T-cell (primary cell): ENCODE measurements at regions not wholly inside any gene's neighbourhood (a gene's known extent, or its start where the extent isn't known, plus 50 kb on each side); places are given as distances from the start of the nearest gene placed in this dataset.

Experiments used
- ATAC-seq, 4 experiments: fragments of 200-7000 bp in 3 of 4; fragments of 150-1000 bp in 1 of 4; cut with Tn5 transposase; replicated peaks in 1 of 4; 1 replicate in 3 of 4; 2 replicates in 1 of 4; pipeline ENCODE4 v1.10.0; 2021; ENCODE audit warnings: moderate library complexity in 3 of 4, mild to moderate bottlenecking in 2 of 4, moderate number of reproducible peaks in 1 of 4
- CTCF ChIA-PET, 2 donors: fragments of 300-600 bp; sonication (Branson Sonifier 250); formaldehyde crosslinking; loops; one replicate each; lab custom pipeline; 2022; ENCODE audit warnings: antibody characterized with exemption in 2 of 2; lab: Charles Lee
- POLR2A ChIA-PET, 2 donors: fragments of 300-600 bp; sonication (Branson Sonifier 250); formaldehyde crosslinking; loops; one replicate each; lab custom pipeline; 2022; ENCODE audit warnings: antibody characterized with exemption in 2 of 2; lab: Charles Lee
- DNase-seq, 35 experiments: peaks; one replicate each; pipeline versions ENCODE4 v3.0.0 to v3.0.0-alpha.2; 2013 to 2023
- H3K27ac ChIP-seq: one replicate; pipeline ENCODE4 v1.5.1; 2013; ENCODE audit warnings: low read length
- H3K27me3 ChIP-seq, 2 experiments: replicated peaks in 1 of 2; 1 replicate in 1 of 2; 2 replicates in 1 of 2; pipeline versions ENCODE4 v1.6.1 to v1.7.0; 2013; ENCODE audit warnings: low read length in 1 of 2, mixed read lengths in 1 of 2; ENCODE audit not compliant: control insufficient read depth in 2 of 2, insufficient read depth in 2 of 2; ENCODE audit errors: extremely low read depth in 1 of 2
- H3K36me3 ChIP-seq, 2 donors: 1 replicate in 1 of 2; 2 replicates in 1 of 2; pipeline versions ENCODE4 v1.6.1 to v1.7.0; 2013; ENCODE audit warnings: low read length in 1 of 2; ENCODE audit not compliant: control insufficient read depth in 2 of 2, insufficient read depth in 1 of 2; ENCODE audit errors: extremely low read depth in 1 of 2
- H3K4me1 ChIP-seq, 2 experiments: 1 replicate in 1 of 2; 2 replicates in 1 of 2; pipeline versions ENCODE4 v1.6.1 to v1.7.0; 2013; ENCODE audit warnings: low read length in 2 of 2, mixed read lengths in 1 of 2; ENCODE audit not compliant: insufficient read depth in 2 of 2, control insufficient read depth in 1 of 2; ENCODE audit errors: extremely low read depth in 1 of 2
- H3K4me3 ChIP-seq, 2 donors: 1 replicate in 1 of 2; 2 replicates in 1 of 2; pipeline versions ENCODE4 v1.5.1 to v1.7.0; 2013; ENCODE audit warnings: mild to moderate bottlenecking in 2 of 2, low read length in 1 of 2, moderate library complexity in 1 of 2; ENCODE audit not compliant: control insufficient read depth in 1 of 2; ENCODE audit errors: extremely low read depth in 1 of 2
- H3K9me3 ChIP-seq: 2 replicates; pipeline ENCODE4 v1.7.0; 2013
- H3K27ac Mint-ChIP-seq, 2 donors: one replicate each; pipeline ENCODE4 v1.8.0; 2020 to 2021; ENCODE audit warnings: mild to moderate bottlenecking in 2 of 2, mixed read lengths in 2 of 2
- H3K27me3 Mint-ChIP-seq, 2 donors: one replicate each; pipeline ENCODE4 v1.8.0; 2021 to 2022; ENCODE audit warnings: mixed read lengths in 2 of 2
- H3K36me3 Mint-ChIP-seq: one replicate; pipeline ENCODE4 v1.8.0; 2021; ENCODE audit warnings: mixed read lengths
- H3K4me1 Mint-ChIP-seq, 3 donors: one replicate each; pipeline ENCODE4 v1.8.0; 2020 to 2022; ENCODE audit warnings: mixed read lengths in 3 of 3, mild to moderate bottlenecking in 1 of 3
- H3K4me3 Mint-ChIP-seq, 3 donors: one replicate each; pipeline ENCODE4 v1.8.0; 2020 to 2022; ENCODE audit warnings: mild to moderate bottlenecking in 3 of 3, mixed read lengths in 3 of 3, moderate library complexity in 3 of 3
- H3K9me3 Mint-ChIP-seq, 3 donors: one replicate each; pipeline ENCODE4 v1.8.0; 2020 to 2022; ENCODE audit warnings: mixed read lengths in 3 of 3
- WGBS: methylation state at CpG from one replicate; pipeline ENCODE4 v1.1.5; 2013; ENCODE audit warnings: missing lambda C conversion rate; ENCODE audit not compliant: insufficient coverage; 5-methylcytosine and 5-hydroxymethylcytosine counted together

GRCh38 chr3:4047366-4047765 lies 248.1 kb downstream of the LRRN1 start:
- CTCF ChIA-PET: no interaction called here
- Mint-ChIP-seq H3K4me1 (no peaks in the 10 kb centered on the region), H3K4me3 (no peak overlapping the region), H3K9me3 (no peaks in the 10 kb centered on the region), H3K27ac (no peak overlapping the region), H3K36me3 (no peaks in the 10 kb centered on the region), H3K27me3 (no peaks in the 10 kb centered on the region)
- Histone ChIP-seq H3K36me3 (no peaks in the 10 kb centered on the region), H3K9me3 (no peaks in the 10 kb centered on the region), H3K27me3 (no peaks in the 10 kb centered on the region), H3K27ac (no peak overlapping the region), H3K4me1 (no peaks in the 10 kb centered on the region), H3K4me3 (no peak overlapping the region)
- WGBS: 75% methylated on average over 1 of the region's 1 CpG
- ATAC-seq: no peak
- POLR2A ChIA-PET: no interaction called here
- DNase-seq: no peak

- Mint-ChIP-seq H3K27ac (no peak overlapping the region), H3K4me1 (no peaks in the 10 kb centered on the region), H3K27me3 (no peaks in the 10 kb centered on the region), H3K36me3 (peaks cover 3% of the 10 kb centered on the region), H3K4me3 (no peak overlapping the region), H3K9me3 (no peaks in the 10 kb centered on the region)
- ChIA-PET CTCF (no interaction called here), POLR2A (no interaction called here)
- DNase-seq (no peak), ATAC-seq (no peak)
- Histone ChIP-seq H3K4me1 (no peaks in the 10 kb centered on the region), H3K27ac (no peak overlapping the region), H3K27me3 (no peaks in the 10 kb centered on the region), H3K9me3 (no peaks in the 10 kb centered on the region), H3K36me3 (no peaks in the 10 kb centered on the region), H3K4me3 (no peak overlapping the region)
- WGBS: 100% methylated on average over 1 of the region's 1 CpG
Measured at GRCh38 chr3:4052706-4053105, 250.5 kb upstream of the SETMAR start.

- Histone ChIP-seq H3K36me3 (no peaks in the 10 kb centered on the region), H3K4me1 (no peaks in the 10 kb centered on the region), H3K27me3 (no peaks in the 10 kb centered on the region), H3K27ac (no peak overlapping the region), H3K9me3 (no peaks in the 10 kb centered on the region), H3K4me3 (no peak overlapping the region)
- H3K27ac Mint-ChIP-seq: no peak overlapping the region
- no peaks in the 10 kb centered on the region for H3K9me3 Mint-ChIP-seq
- CTCF ChIA-PET: no interaction called here
- H3K27me3 Mint-ChIP-seq: no peaks in the 10 kb centered on the region
- H3K36me3 Mint-ChIP-seq: peaks cover 3% of the 10 kb centered on the region
- no CpG with 5 or more reads among the region's 2 CpGs for WGBS
- H3K4me3 Mint-ChIP-seq: no peak overlapping the region
- DNase-seq: no peak
- H3K4me1 Mint-ChIP-seq: no peaks in the 10 kb centered on the region
- POLR2A ChIA-PET: no interaction called here
- ATAC-seq: no peak
Measured at GRCh38 chr3:4053975-4054374, 249.2 kb upstream of the SETMAR start.

- Histone ChIP-seq H3K9me3 (no peaks in the 10 kb centered on the region), H3K27me3 (no peaks in the 10 kb centered on the region), H3K4me3 (no peak overlapping the region), H3K27ac (no peak overlapping the region), H3K4me1 (peaks cover 0 to 5% of the 10 kb centered on the region in 2 experiments), H3K36me3 (no peaks in the 10 kb centered on the region)
- ChIA-PET CTCF (interaction anchor here in 1 of 2 donors (0.6 kb wide), 2 partner anchors 1070 to 1260 kb away, joined by 4 to 5 read pairs; no protein-coding TSS in a partner anchor), POLR2A (no interaction called here)
- no peak for ATAC-seq
- no peak overlapping the region for H3K4me3 Mint-ChIP-seq
- no CpG with 5 or more reads among the region's 5 CpGs for WGBS
- DNase-seq: no peak
- H3K4me1 Mint-ChIP-seq: peaks cover 0 to 9% (median 0%) of the 10 kb centered on the region in 3 donors
- no peak overlapping the region for H3K27ac Mint-ChIP-seq
- H3K27me3 Mint-ChIP-seq: no peaks in the 10 kb centered on the region
- H3K36me3 Mint-ChIP-seq: peaks cover 3% of the 10 kb centered on the region
- no peaks in the 10 kb centered on the region for H3K9me3 Mint-ChIP-seq
Measured at GRCh38 chr3:4060064-4060463, 243.1 kb upstream of the SETMAR start.

GRCh38 chr3:4060603-4061002 lies 242.6 kb upstream of the SETMAR start:
- ChIA-PET POLR2A (no interaction called here), CTCF (no interaction called here)
- 100% methylated on average over 1 of the region's 1 CpG for WGBS
- Mint-ChIP-seq H3K9me3 (no peaks in the 10 kb centered on the region), H3K36me3 (peaks cover 3% of the 10 kb centered on the region), H3K4me1 (peaks cover 0 to 11% (median 0%) of the 10 kb centered on the region in 3 donors), H3K4me3 (no peak overlapping the region), H3K27ac (no peak overlapping the region), H3K27me3 (no peaks in the 10 kb centered on the region)
- H3K9me3 ChIP-seq: no peaks in the 10 kb centered on the region
- H3K4me3 ChIP-seq: no peak overlapping the region
- DNase-seq (no peak), ATAC-seq (no peak)
- no peak overlapping the region for H3K27ac ChIP-seq
- H3K4me1 ChIP-seq: peaks cover 0 to 5% of the 10 kb centered on the region in 2 experiments
- no peaks in the 10 kb centered on the region for H3K36me3 ChIP-seq
- H3K27me3 ChIP-seq: no peaks in the 10 kb centered on the region

GRCh38 chr3:4061195-4061594 lies 242.0 kb upstream of the SETMAR start:
- H3K9me3 Mint-ChIP-seq: no peaks in the 10 kb centered on the region
- H3K4me3 ChIP-seq: no peak overlapping the region
- DNase-seq: no peak
- H3K27me3 Mint-ChIP-seq: no peaks in the 10 kb centered on the region
- H3K27ac Mint-ChIP-seq: no peak overlapping the region
- H3K9me3 ChIP-seq: no peaks in the 10 kb centered on the region
- H3K4me1 Mint-ChIP-seq: peaks cover 0 to 11% (median 0%) of the 10 kb centered on the region in 3 donors
- no peaks in the 10 kb centered on the region for H3K36me3 Mint-ChIP-seq
- no peak for ATAC-seq
- H3K4me1 ChIP-seq: peaks cover 0 to 5% of the 10 kb centered on the region in 2 experiments
- H3K4me3 Mint-ChIP-seq: no peak overlapping the region
- no peaks in the 10 kb centered on the region for H3K27me3 ChIP-seq
- no peaks in the 10 kb centered on the region for H3K36me3 ChIP-seq
- POLR2A ChIA-PET: no interaction called here
- no peak overlapping the region for H3K27ac ChIP-seq
- CTCF ChIA-PET: no interaction called here

- CTCF ChIA-PET: no interaction called here
- Histone ChIP-seq H3K27ac (no peak overlapping the region), H3K27me3 (no peaks in the 10 kb centered on the region), H3K4me3 (no peak overlapping the region), H3K4me1 (peaks cover 0 to 5% of the 10 kb centered on the region in 2 experiments), H3K36me3 (no peaks in the 10 kb centered on the region), H3K9me3 (no peaks in the 10 kb centered on the region)
- POLR2A ChIA-PET: no interaction called here
- no peak for ATAC-seq
- H3K4me3 Mint-ChIP-seq: no peak overlapping the region
- no peaks in the 10 kb centered on the region for H3K27me3 Mint-ChIP-seq
- H3K36me3 Mint-ChIP-seq: peaks cover under 1% of the 10 kb centered on the region
- no peaks in the 10 kb centered on the region for H3K9me3 Mint-ChIP-seq
- 55% methylated on average over 4 of the region's 4 CpGs for WGBS
- H3K4me1 Mint-ChIP-seq: peaks cover 0 to 11% (median 0%) of the 10 kb centered on the region in 3 donors
- no peak for DNase-seq
- H3K27ac Mint-ChIP-seq: no peak overlapping the region
Measured at GRCh38 chr3:4061783-4062360, 241.3 kb upstream of the SETMAR start.
